Smooth muscle cell (in vitro differentiated cells): ENCODE measurements at regions not wholly inside any gene's neighbourhood (a gene's known extent, or its start where the extent isn't known, plus 50 kb on each side); places are given as distances from the start of the nearest gene placed in this dataset.
A peak's percentile ranks its signal among the peaks of the same experiment; 100 is the strongest.

ENCODE experiments used
- DNase-seq: peaks from one replicate; lab custom pipeline; 2025; ENCODE audit not compliant: unreplicated experiment; lab: John Stamatoyannopoulos, UW
- H2AFZ ChIP-seq: fragments of 200-600 bp; sonication (generic); 2 replicates; pipeline ENCODE4 v1.6.0; 2016; ENCODE audit warnings: antibody characterized with exemption, low read depth, mild to moderate bottlenecking
- H3F3A ChIP-seq: fragments of 200-600 bp; sonication (generic); 2 replicates; pipeline ENCODE4 v1.6.0; 2017; ENCODE audit warnings: antibody characterized with exemption, low read depth
- H3K27ac ChIP-seq: fragments of 200-600 bp; sonication (generic); 2 replicates; pipeline ENCODE4 v1.5.1; 2016; ENCODE audit warnings: low read depth, mild to moderate bottlenecking
- H3K27me3 ChIP-seq: fragments of 200-600 bp; sonication (generic); 2 replicates; pipeline ENCODE4 v1.6.1; 2016; ENCODE audit warnings: low read depth, mild to moderate bottlenecking
- H3K36me3 ChIP-seq: fragments of 200-600 bp; sonication (generic); 2 replicates; pipeline ENCODE4 v1.5.1; 2016; ENCODE audit warnings: low read depth
- H3K4me1 ChIP-seq: fragments of 200-600 bp; sonication (generic); 2 replicates; pipeline ENCODE4 v1.5.1; 2016; ENCODE audit warnings: low read depth
- H3K4me2 ChIP-seq: fragments of 200-600 bp; sonication (generic); 2 replicates; pipeline ENCODE4 v1.6.0; 2016; ENCODE audit warnings: mild to moderate bottlenecking
- H3K4me3 ChIP-seq: fragments of 200-600 bp; sonication (generic); 2 replicates; pipeline ENCODE4 v1.5.1; 2016; ENCODE audit warnings: mild to moderate bottlenecking
- H3K79me2 ChIP-seq: fragments of 200-600 bp; sonication (generic); 2 replicates; pipeline ENCODE4 v1.6.0; 2016; ENCODE audit warnings: low read depth, mild to moderate bottlenecking
- H3K9ac ChIP-seq: fragments of 200-600 bp; sonication (generic); 2 replicates; pipeline ENCODE4 v1.6.0; 2016; ENCODE audit warnings: low read depth
- H3K9me3 ChIP-seq: fragments of 200-600 bp; sonication (generic); replicated peaks from 2 replicates; pipeline ENCODE4 v1.5.1; 2016; ENCODE audit warnings: low read depth
- H4K20me1 ChIP-seq: fragments of 200-600 bp; sonication (generic); 2 replicates; pipeline ENCODE4 v1.6.0; 2016; ENCODE audit warnings: low read depth
- WGBS: methylation state at CpG from one replicate; pipeline ENCODE4 v1.1.7; 2016; ENCODE audit warnings: low lambda C conversion rate; 5-methylcytosine and 5-hydroxymethylcytosine counted together
- TF ChIP-seq, protein P1 (sequence below): fragments of 200-600 bp; sonication (generic); IDR thresholded peaks from 2 replicates; pipeline ENCODE4 v1.5.1; 2017; ENCODE audit warnings: borderline replicate concordance, mild to moderate bottlenecking, antibody characterized with exemption; ENCODE audit not compliant: insufficient read depth, poor library complexity, severe bottlenecking

DNA sequence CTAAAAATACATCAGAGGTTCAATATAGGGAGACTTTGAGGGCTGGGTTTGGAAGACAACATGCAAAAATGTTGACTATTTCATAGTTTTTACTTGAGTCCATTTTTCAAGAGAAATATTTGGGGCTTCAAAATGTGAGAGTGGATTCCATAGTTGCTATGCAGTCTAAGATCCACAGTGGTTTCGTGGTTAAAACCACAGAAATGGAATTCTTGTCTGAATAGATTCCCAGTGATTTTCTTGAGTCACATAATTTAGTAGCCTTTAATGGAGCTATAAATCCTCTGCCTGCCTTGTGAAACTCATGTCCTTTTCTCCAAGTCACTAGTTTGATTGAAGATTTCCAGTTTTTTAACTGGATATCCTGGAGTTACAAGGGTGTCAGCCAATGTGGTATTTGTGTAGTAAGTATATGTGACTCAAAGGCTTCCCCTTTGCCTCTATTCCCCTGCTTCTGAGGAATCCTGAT, 94.7 kb upstream of the RBMS3 start:
- Histone ChIP-seq H3K9me3 (no peaks in the 10 kb centered on the region), H3K27me3 (no peaks in the 10 kb centered on the region), H3K27ac (peak overlapping the region; percentile 95), H3K36me3 (no peaks in the 10 kb centered on the region), H4K20me1 (no peaks in the 10 kb centered on the region), H3K4me1 (peaks cover 19% of the 10 kb centered on the region), H3K4me3 (no peak overlapping the region), H3K9ac (peak overlapping the region; percentile 63), H3K79me2 (no peaks in the 10 kb centered on the region), H3K4me2 (peak overlapping the region; percentile 71), H2AFZ (no peak overlapping the region), H3F3A (peaks cover 14% of the 10 kb centered on the region)
- TF ChIP-seq, protein P1, sequence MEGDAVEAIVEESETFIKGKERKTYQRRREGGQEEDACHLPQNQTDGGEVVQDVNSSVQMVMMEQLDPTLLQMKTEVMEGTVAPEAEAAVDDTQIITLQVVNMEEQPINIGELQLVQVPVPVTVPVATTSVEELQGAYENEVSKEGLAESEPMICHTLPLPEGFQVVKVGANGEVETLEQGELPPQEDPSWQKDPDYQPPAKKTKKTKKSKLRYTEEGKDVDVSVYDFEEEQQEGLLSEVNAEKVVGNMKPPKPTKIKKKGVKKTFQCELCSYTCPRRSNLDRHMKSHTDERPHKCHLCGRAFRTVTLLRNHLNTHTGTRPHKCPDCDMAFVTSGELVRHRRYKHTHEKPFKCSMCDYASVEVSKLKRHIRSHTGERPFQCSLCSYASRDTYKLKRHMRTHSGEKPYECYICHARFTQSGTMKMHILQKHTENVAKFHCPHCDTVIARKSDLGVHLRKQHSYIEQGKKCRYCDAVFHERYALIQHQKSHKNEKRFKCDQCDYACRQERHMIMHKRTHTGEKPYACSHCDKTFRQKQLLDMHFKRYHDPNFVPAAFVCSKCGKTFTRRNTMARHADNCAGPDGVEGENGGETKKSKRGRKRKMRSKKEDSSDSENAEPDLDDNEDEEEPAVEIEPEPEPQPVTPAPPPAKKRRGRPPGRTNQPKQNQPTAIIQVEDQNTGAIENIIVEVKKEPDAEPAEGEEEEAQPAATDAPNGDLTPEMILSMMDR = no peak
- WGBS = 0% methylated on average over 1 of the region's 1 CpG
- no peak for DNase-seq

DNA sequence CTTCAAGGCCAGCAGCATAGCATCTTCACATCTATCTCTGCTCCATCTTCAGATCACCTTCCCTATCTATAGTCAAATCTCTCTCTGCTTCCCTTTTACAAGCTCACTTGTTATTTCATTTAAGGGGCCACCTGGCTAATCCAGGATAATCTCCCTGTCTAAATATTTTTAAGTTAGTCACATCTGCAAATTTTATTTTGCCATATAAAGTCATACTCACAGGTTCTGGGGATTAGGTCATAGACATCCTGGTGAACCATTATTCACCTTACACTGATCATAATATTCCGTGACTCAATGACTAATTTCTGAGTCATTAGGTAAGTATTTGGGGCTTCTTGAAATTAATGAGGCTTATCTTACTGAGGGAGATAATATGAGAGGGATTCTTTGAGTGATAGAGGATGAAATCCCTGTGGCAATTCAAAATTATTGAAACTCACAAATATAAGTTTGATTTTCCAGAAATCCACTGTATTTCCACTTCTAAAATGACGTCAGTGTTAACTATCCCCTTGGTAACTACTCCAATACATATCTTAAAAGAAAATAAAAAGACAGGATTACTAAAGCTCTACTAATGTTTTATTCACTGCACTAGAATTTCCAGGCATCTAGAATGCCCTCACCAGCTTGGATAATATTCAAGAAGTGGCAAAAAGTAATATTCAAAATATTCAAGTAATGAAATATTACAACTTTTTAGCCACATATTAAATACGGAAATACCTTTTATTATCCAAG, 93.7 kb upstream of the RBMS3 start:
- H3K4me2 ChIP-seq = peak overlapping the region; percentile 5
- H3K9ac ChIP-seq = peak overlapping the region; percentile 11
- no peaks in the 10 kb centered on the region for H3K27me3 ChIP-seq
- DNase-seq = no peak
- peaks cover 19% of the 10 kb centered on the region for H3K4me1 ChIP-seq
- WGBS = 42% methylated on average over 3 of the region's 3 CpGs
- H3K27ac ChIP-seq = peak overlapping the region; percentile 95
- no peak overlapping the region for H3K4me3 ChIP-seq
- no peaks in the 10 kb centered on the region for H4K20me1 ChIP-seq
- H3K36me3 ChIP-seq = no peaks in the 10 kb centered on the region
- no peaks in the 10 kb centered on the region for H3K79me2 ChIP-seq
- no peak overlapping the region for H2AFZ ChIP-seq
- H3F3A ChIP-seq = peaks cover 14% of the 10 kb centered on the region
- TF ChIP-seq, protein P1 = no peak
- no peaks in the 10 kb centered on the region for H3K9me3 ChIP-seq

DNA sequence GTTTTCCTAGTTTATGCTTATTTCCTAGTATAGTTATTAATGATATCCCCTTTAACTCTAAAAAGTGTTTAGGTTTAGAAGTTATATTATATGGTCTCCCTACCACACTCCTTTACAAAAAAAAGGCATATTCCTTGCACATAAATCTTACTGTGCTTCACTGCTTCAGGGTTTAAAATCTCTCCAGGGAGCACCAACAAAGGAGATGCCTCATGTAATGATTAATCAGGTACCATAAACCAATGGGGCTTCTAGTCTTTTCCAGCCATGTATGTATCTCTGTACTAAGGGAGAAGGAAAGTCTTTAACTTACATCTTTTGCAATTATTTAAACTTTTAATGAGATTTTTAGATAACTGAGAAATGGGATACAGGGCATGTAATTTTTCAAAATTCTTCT, 91.5 kb upstream of the RBMS3 start:
- Histone ChIP-seq H3K9ac (no peak overlapping the region), H3K79me2 (no peaks in the 10 kb centered on the region), H3K27ac (no peak overlapping the region), H3F3A (peaks cover 14% of the 10 kb centered on the region), H3K4me3 (no peak overlapping the region), H4K20me1 (no peaks in the 10 kb centered on the region), H2AFZ (no peak overlapping the region), H3K36me3 (peaks cover 7% of the 10 kb centered on the region), H3K4me1 (peaks cover 12% of the 10 kb centered on the region), H3K9me3 (no peaks in the 10 kb centered on the region), H3K4me2 (no peak overlapping the region), H3K27me3 (no peaks in the 10 kb centered on the region)
- DNase-seq = no peak
- TF ChIP-seq, protein P1 = no peak

DNA sequence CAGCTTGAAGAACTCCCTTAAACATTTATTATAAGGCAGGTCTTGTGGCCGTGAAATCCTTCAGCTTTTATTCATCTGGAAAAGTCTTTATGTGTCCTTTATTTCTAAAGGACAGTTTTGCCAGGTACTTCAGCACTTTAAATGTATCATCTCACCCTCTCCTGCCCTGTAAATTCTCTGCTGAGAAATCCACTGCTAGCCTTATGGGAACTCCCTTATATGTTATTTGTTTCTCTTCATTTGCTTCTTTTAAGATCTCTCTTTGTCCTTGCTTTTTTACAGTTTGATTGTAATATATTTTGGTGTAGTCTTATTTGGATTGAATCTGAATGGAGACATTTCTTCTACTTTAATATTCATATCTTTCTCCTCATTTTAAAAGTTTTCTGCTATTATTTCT, 86.7 kb upstream of the RBMS3 start:
- 96% methylated on average over 1 of the region's 1 CpG for WGBS
- no peak overlapping the region for H3K27ac ChIP-seq
- H3K4me3 ChIP-seq = no peak overlapping the region
- TF ChIP-seq, protein P1 = no peak
- no peaks in the 10 kb centered on the region for H3K9me3 ChIP-seq
- no peaks in the 10 kb centered on the region for H3K79me2 ChIP-seq
- H4K20me1 ChIP-seq = no peaks in the 10 kb centered on the region
- H3K27me3 ChIP-seq = no peaks in the 10 kb centered on the region
- no peak for DNase-seq
- H3K9ac ChIP-seq = no peak overlapping the region
- H3K4me2 ChIP-seq = no peak overlapping the region
- no peaks in the 10 kb centered on the region for H3K4me1 ChIP-seq
- H3F3A ChIP-seq = no peaks in the 10 kb centered on the region
- H2AFZ ChIP-seq = no peak overlapping the region
- peaks cover 10% of the 10 kb centered on the region for H3K36me3 ChIP-seq
